GM21526 (cell line): ENCODE measurements at regions not wholly inside any gene's neighbourhood (a gene's known extent, or its start where the extent isn't known, plus 50 kb on each side); places are given as distances from the start of the nearest gene placed in this dataset.

Experiments used
- ATAC-seq: cut with Tn5 transposase; IDR thresholded peaks from one replicate; pipeline ENCODE4 v1.9.1; 2021; ENCODE audit warnings: moderate library complexity; ENCODE audit not compliant: unreplicated experiment, low FRiP score

GRCh38 chr5:133669472-133669871 is 57.1 kb upstream of the FSTL4 start:
- ATAC-seq: no peak

DNA sequence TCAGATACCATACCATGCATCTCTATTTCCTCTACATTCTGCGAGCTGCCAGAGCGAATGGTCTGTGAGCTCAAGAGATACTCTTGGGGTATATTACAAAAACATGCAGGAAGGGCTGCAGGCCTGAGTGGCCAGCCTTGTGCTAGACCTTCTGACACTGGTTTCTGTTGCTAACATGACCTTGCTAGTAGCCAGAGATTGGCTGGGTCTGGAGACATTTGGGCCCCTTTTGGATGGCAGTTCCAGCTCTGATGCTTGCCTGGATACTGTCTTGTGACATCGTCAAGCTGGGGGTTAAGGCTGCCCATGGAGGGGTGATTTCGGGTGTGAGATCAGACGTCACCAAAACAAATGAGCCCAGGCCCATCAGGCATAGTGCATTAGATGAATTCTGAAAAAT is 56.1 kb upstream of the FSTL4 start:
- ATAC-seq: no peak

GRCh38 chr5:133667217-133667616 is 54.9 kb upstream of the FSTL4 start:
- no peak for ATAC-seq

- ATAC-seq: no peak
Observed at GRCh38 chr5:133665571-133665970, 53.2 kb upstream of the FSTL4 start.

GRCh38 chr5:133664422-133664821 is 52.1 kb upstream of the FSTL4 start:
- no peak for ATAC-seq

GRCh38 chr5:133663397-133664054 is 51.2 kb upstream of the FSTL4 start:
- no peak for ATAC-seq

GRCh38 chr5:133662578-133662977 is 50.2 kb upstream of the FSTL4 start:
- no peak for ATAC-seq
